Liver (tissue), 8 donors: ENCODE measurements at regions not wholly inside any gene's neighbourhood (a gene's known extent, or its start where the extent isn't known, plus 50 kb on each side); places are given as distances from the start of the nearest gene placed in this dataset.

Experiments
- DNase-seq: peaks from one replicate; pipeline ENCODE4 v3.0.0-alpha.2; 2017; ENCODE audit warnings: low spot score
- H3K27ac ChIP-seq, 2 donors: one replicate each; pipeline ENCODE4 v1.7.0; 2013; ENCODE audit warnings: inconsistent platforms in 2 of 2, low read length in 2 of 2, control low read depth in 1 of 2, low read depth in 1 of 2, mild to moderate bottlenecking in 1 of 2
- H3K27me3 ChIP-seq, 4 donors: one replicate each; pipeline versions ENCODE4 v1.6.1 to v1.7.0; 2013; ENCODE audit warnings: low read length in 3 of 4, inconsistent platforms in 1 of 4, mild to moderate bottlenecking in 1 of 4, moderate library complexity in 1 of 4; ENCODE audit not compliant: control insufficient read depth in 4 of 4, insufficient read depth in 4 of 4
- H3K36me3 ChIP-seq, 4 donors: one replicate each; pipeline versions ENCODE4 v1.6.1 to v1.7.0; 2013; ENCODE audit warnings: low read length in 3 of 4, mild to moderate bottlenecking in 3 of 4, low read depth in 1 of 4, moderate library complexity in 1 of 4; ENCODE audit not compliant: control insufficient read depth in 4 of 4, insufficient read depth in 3 of 4
- H3K4me1 ChIP-seq, 4 donors: one replicate each; pipeline versions ENCODE4 v1.6.1 to v1.7.0; 2013; ENCODE audit warnings: low read length in 3 of 4, mild to moderate bottlenecking in 3 of 4, moderate library complexity in 1 of 4; ENCODE audit not compliant: control insufficient read depth in 4 of 4, insufficient read depth in 4 of 4
- H3K4me3 ChIP-seq, 3 donors: one replicate each; pipeline versions ENCODE4 v1.6.1 to v1.7.0; 2013; ENCODE audit warnings: low read length in 3 of 3, control low read depth in 1 of 3, low read depth in 1 of 3, mild to moderate bottlenecking in 1 of 3
- H3K9ac ChIP-seq, 2 donors: one replicate each; pipeline ENCODE4 v1.7.0; 2013; ENCODE audit warnings: low read length in 2 of 2, mild to moderate bottlenecking in 2 of 2, moderate library complexity in 2 of 2, control low read depth in 1 of 2, low read depth in 1 of 2
- H3K9me3 ChIP-seq, 4 donors: one replicate each; pipeline versions ENCODE4 v1.6.1 to v1.7.0; 2013; ENCODE audit warnings: low read length in 3 of 4; ENCODE audit not compliant: control insufficient read depth in 4 of 4
- EGR1 ChIP-seq, 2 donors: IDR thresholded peaks; 2 replicates each; pipeline ENCODE4 v1.6.1; 2016 to 2018; ENCODE audit warnings: antibody characterized with exemption in 2 of 2, low read depth in 2 of 2
- GABPA ChIP-seq, 2 donors: IDR thresholded peaks in 1 of 2; conservative IDR thresholded peaks in 1 of 2; 2 replicates each; pipeline ENCODE4 v1.6.1; 2016; ENCODE audit warnings: antibody characterized with exemption in 2 of 2, mild to moderate bottlenecking in 1 of 2, moderate library complexity in 1 of 2
- HNF4G ChIP-seq: IDR thresholded peaks from 2 replicates; pipeline ENCODE4 v1.6.1; 2016; ENCODE audit warnings: antibody characterized with exemption
- JUND ChIP-seq, 2 donors: IDR thresholded peaks; 2 replicates each; pipeline ENCODE4 v1.6.1; 2016; ENCODE audit warnings: antibody characterized with exemption in 2 of 2
- NR2F2 ChIP-seq: IDR thresholded peaks from 2 replicates; pipeline ENCODE4 v1.6.1; 2016; ENCODE audit warnings: antibody characterized with exemption
- RAD21 ChIP-seq, 2 donors: IDR thresholded peaks; 2 replicates each; pipeline ENCODE4 v1.6.1; 2016; ENCODE audit warnings: antibody characterized with exemption in 2 of 2, mild to moderate bottlenecking in 2 of 2
- RXRA ChIP-seq, 2 donors: IDR thresholded peaks; 2 replicates each; pipeline ENCODE4 v1.6.1; 2017 to 2018; ENCODE audit warnings: antibody characterized with exemption in 2 of 2, mild to moderate bottlenecking in 1 of 2
- SP1 ChIP-seq: IDR thresholded peaks from 2 replicates; pipeline ENCODE4 v1.6.1; 2018; ENCODE audit warnings: antibody characterized with exemption, mild to moderate bottlenecking
- YY1 ChIP-seq: IDR thresholded peaks from 2 replicates; pipeline ENCODE4 v1.6.1; 2016; ENCODE audit warnings: antibody characterized with exemption, mild to moderate bottlenecking
- WGBS: extraction: QIAGEN DNeasy Blood & Tissue Kit; methylation state at CpG from one replicate; pipeline ENCODE4 v1.1.7; 2013; 5-methylcytosine and 5-hydroxymethylcytosine counted together
- TF ChIP-seq, protein P1 (sequence below): IDR thresholded peaks from 2 replicates; pipeline ENCODE4 v1.6.1; 2016; ENCODE audit warnings: antibody characterized with exemption
- TF ChIP-seq, protein P2 (sequence below): IDR thresholded peaks from 2 replicates; pipeline ENCODE4 v1.6.1; 2016; ENCODE audit warnings: antibody characterized with exemption
- TF ChIP-seq, protein P3 (sequence below): fragments of 150-350 bp; IDR thresholded peaks from 2 replicates; pipeline ENCODE4 v1.5.1; 2017; ENCODE audit warnings: improper control_type of control experiment, low read depth, low read length; ENCODE audit not compliant: missing input control
- TF ChIP-seq, protein P4 (sequence below): IDR thresholded peaks from 2 replicates; pipeline ENCODE4 v1.6.1; 2016; ENCODE audit warnings: antibody characterized with exemption, mild to moderate bottlenecking
- donor health status: healthy.
- donor health status: healthy.
- donor health status: healthy.
- donor health status: healthy.
- donor health status: healthy.

DNA sequence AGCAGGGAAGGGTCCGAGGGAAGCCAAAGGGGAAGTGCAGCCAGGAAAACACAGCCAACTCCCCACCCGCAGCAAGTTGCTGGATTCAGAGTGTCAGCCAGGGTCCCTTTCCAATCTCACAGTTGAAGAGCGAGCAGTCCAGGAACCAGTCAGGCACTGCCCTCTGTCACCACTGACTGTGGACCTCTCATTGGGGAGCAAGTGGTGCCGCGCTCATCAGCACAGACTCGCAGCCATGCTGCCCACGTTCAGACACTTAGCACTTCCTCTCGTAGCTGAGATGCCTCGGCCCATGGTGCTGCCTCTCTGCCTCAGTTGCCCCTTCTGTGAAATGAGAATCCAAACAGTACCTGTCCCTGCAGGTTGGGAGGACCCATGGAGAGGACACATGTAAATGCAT is 123.6 kb upstream of the CHST15 start:
- TF ChIP-seq, protein P1, sequence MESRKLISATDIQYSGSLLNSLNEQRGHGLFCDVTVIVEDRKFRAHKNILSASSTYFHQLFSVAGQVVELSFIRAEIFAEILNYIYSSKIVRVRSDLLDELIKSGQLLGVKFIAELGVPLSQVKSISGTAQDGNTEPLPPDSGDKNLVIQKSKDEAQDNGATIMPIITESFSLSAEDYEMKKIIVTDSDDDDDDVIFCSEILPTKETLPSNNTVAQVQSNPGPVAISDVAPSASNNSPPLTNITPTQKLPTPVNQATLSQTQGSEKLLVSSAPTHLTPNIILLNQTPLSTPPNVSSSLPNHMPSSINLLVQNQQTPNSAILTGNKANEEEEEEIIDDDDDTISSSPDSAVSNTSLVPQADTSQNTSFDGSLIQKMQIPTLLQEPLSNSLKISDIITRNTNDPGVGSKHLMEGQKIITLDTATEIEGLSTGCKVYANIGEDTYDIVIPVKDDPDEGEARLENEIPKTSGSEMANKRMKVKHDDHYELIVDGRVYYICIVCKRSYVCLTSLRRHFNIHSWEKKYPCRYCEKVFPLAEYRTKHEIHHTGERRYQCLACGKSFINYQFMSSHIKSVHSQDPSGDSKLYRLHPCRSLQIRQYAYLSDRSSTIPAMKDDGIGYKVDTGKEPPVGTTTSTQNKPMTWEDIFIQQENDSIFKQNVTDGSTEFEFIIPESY: no peak
- Histone ChIP-seq H3K9me3 (peaks cover 0 to under 1% (median 0%) of the 10 kb centered on the region in 4 donors), H3K4me1 (no peaks in the 10 kb centered on the region), H3K36me3 (no peaks in the 10 kb centered on the region), H3K27ac (no peak overlapping the region), H3K9ac (no peak overlapping the region), H3K4me3 (no peak overlapping the region), H3K27me3 (peaks cover 0 to 5% (median 1%) of the 10 kb centered on the region in 4 donors)
- no peak for DNase-seq
- 71% methylated on average over 9 of the region's 9 CpGs for WGBS

DNA sequence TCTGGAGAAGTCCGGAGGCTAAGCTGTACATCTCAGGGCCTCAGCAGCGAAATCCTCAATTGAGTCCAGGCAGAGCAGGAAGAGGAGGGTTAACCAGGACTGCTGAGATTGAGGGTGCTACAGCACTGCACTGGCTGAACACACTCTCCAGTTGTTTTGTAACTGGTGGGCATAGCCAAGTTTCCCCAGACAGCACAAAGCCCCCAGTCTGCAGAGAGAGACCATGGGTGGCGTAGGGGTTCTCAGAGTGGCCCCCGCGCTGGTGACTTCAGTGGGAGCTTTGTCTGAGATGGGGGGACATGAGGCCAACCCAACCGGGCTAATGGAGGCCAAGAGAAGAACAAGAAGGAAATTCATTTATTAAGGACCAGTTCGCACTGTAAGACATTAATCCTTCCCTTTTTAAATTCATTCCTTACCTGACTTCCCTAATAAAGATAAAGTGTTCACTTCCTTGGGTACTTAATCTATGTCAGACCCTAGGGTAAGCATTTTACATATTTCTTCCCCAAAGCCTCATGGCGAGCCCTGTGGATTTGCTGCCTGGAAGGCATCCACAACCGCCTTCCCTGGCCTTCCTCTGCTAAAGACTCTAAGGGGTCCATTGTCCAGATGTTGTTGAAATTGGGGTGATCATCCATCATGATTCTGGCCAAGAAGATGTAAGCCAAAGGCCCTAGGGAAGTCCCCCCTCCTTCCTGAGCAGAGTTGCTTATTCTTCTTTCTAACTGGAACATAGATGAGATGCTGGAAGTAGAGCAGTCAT is 121.4 kb upstream of the CHST15 start:
- H3K9ac ChIP-seq: no peak overlapping the region
- DNase-seq: no peak
- H3K27me3 ChIP-seq: peaks cover 0 to 5% (median 0%) of the 10 kb centered on the region in 4 donors
- H3K36me3 ChIP-seq: no peaks in the 10 kb centered on the region
- H3K4me1 ChIP-seq: no peaks in the 10 kb centered on the region
- no peak overlapping the region for H3K27ac ChIP-seq
- H3K4me3 ChIP-seq: no peak overlapping the region
- 93% methylated on average over 9 of the region's 9 CpGs for WGBS
- H3K9me3 ChIP-seq: peaks cover 0 to 17% (median 5%) of the 10 kb centered on the region in 4 donors
- TF ChIP-seq, protein P2, sequence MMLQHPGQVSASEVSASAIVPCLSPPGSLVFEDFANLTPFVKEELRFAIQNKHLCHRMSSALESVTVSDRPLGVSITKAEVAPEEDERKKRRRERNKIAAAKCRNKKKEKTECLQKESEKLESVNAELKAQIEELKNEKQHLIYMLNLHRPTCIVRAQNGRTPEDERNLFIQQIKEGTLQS: no peak
- TF ChIP-seq NR2F2 (no peak), EGR1 (IDR thresholded peaks at IDR 0.05; ENCODE audit: low read depth in 2 of 2) (no peak), RAD21 (IDR thresholded peaks at IDR 0.05) (no peak)

DNA sequence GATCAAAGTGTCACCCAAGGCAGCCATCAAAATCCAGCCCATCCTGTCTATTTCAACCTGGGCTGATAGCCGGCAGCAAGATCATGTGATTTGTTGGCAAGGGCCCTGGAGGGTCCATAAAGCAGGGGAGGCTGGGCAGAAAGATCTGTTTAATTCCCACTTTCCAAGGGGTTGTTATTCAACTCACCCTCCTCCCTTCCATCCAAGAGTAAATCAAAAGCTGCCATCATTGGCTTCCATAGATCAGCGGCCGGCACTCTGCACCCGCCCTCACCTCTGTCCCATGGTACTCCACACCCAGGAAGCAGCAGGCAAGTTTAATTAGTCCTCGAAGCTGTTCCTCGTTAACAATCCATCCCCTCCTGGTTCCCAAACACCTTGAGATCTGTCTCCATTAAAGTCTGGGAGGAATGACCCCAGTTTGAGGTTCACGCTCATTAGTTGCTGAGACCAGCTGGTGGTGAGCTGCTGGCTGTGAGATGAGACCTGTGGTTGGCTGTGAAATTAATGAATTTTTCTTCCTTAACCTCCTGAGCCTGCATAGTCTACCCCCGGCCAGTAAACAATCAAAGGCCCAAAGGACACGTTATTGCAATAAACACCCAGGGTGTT is 120.6 kb upstream of the CHST15 start:
- peaks cover 0 to 5% (median 0%) of the 10 kb centered on the region in 4 donors for H3K27me3 ChIP-seq
- WGBS: 82% methylated on average over 9 of the region's 9 CpGs
- no peak overlapping the region for H3K27ac ChIP-seq
- no peak overlapping the region for H3K4me3 ChIP-seq
- H3K9ac ChIP-seq: no peak overlapping the region
- no peak for DNase-seq
- H3K4me1 ChIP-seq: no peaks in the 10 kb centered on the region
- TF ChIP-seq NR2F2: no peak
- TF ChIP-seq SP1: no peak
- no peak for TF ChIP-seq RXRA (IDR thresholded peaks at IDR 0.05)
- no peak for TF ChIP-seq YY1
- TF ChIP-seq, protein P3, sequence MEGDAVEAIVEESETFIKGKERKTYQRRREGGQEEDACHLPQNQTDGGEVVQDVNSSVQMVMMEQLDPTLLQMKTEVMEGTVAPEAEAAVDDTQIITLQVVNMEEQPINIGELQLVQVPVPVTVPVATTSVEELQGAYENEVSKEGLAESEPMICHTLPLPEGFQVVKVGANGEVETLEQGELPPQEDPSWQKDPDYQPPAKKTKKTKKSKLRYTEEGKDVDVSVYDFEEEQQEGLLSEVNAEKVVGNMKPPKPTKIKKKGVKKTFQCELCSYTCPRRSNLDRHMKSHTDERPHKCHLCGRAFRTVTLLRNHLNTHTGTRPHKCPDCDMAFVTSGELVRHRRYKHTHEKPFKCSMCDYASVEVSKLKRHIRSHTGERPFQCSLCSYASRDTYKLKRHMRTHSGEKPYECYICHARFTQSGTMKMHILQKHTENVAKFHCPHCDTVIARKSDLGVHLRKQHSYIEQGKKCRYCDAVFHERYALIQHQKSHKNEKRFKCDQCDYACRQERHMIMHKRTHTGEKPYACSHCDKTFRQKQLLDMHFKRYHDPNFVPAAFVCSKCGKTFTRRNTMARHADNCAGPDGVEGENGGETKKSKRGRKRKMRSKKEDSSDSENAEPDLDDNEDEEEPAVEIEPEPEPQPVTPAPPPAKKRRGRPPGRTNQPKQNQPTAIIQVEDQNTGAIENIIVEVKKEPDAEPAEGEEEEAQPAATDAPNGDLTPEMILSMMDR: no peak
- no peak for TF ChIP-seq HNF4G
- TF ChIP-seq JUND (IDR thresholded peaks at IDR 0.05): no peak
- TF ChIP-seq GABPA (IDR thresholded peaks at IDR 0.05 in 1 of 2, conservative IDR thresholded peaks at IDR 0.05 in 1 of 2): no peak
- TF ChIP-seq, protein P4, sequence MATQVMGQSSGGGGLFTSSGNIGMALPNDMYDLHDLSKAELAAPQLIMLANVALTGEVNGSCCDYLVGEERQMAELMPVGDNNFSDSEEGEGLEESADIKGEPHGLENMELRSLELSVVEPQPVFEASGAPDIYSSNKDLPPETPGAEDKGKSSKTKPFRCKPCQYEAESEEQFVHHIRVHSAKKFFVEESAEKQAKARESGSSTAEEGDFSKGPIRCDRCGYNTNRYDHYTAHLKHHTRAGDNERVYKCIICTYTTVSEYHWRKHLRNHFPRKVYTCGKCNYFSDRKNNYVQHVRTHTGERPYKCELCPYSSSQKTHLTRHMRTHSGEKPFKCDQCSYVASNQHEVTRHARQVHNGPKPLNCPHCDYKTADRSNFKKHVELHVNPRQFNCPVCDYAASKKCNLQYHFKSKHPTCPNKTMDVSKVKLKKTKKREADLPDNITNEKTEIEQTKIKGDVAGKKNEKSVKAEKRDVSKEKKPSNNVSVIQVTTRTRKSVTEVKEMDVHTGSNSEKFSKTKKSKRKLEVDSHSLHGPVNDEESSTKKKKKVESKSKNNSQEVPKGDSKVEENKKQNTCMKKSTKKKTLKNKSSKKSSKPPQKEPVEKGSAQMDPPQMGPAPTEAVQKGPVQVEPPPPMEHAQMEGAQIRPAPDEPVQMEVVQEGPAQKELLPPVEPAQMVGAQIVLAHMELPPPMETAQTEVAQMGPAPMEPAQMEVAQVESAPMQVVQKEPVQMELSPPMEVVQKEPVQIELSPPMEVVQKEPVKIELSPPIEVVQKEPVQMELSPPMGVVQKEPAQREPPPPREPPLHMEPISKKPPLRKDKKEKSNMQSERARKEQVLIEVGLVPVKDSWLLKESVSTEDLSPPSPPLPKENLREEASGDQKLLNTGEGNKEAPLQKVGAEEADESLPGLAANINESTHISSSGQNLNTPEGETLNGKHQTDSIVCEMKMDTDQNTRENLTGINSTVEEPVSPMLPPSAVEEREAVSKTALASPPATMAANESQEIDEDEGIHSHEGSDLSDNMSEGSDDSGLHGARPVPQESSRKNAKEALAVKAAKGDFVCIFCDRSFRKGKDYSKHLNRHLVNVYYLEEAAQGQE: no peak
- no peak for TF ChIP-seq EGR1 (IDR thresholded peaks at IDR 0.05; ENCODE audit: low read depth in 2 of 2)
- H3K36me3 ChIP-seq: no peaks in the 10 kb centered on the region
- H3K9me3 ChIP-seq: peaks cover 0 to 21% (median 5%) of the 10 kb centered on the region in 4 donors
